ENCODE measurements at regions not wholly inside any gene's neighbourhood (a gene's known extent, or its start where the extent isn't known, plus 50 kb on each side); places are given as distances from the start of the nearest gene placed in this dataset.

DNA sequence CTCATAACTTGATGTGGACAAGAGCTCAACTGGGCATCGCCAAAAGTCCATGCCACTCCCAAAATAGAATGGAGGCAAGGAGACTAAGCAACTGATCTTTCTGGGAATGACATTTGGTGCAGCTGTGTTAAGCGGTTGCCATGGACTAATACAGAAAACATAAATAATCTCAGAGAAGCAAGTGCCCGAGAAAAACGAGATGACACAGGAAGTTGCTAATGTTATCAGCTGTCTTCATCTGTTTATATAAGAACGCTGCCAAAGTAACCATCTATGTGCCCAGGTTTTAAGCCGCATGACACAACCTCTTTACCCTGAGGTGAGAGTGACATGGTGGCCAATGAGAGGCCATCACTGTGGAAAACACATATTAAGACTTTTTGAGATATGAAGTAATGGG lies 54.9 kb upstream of the SACS start:
- TF ChIP-seq, protein P1, sequence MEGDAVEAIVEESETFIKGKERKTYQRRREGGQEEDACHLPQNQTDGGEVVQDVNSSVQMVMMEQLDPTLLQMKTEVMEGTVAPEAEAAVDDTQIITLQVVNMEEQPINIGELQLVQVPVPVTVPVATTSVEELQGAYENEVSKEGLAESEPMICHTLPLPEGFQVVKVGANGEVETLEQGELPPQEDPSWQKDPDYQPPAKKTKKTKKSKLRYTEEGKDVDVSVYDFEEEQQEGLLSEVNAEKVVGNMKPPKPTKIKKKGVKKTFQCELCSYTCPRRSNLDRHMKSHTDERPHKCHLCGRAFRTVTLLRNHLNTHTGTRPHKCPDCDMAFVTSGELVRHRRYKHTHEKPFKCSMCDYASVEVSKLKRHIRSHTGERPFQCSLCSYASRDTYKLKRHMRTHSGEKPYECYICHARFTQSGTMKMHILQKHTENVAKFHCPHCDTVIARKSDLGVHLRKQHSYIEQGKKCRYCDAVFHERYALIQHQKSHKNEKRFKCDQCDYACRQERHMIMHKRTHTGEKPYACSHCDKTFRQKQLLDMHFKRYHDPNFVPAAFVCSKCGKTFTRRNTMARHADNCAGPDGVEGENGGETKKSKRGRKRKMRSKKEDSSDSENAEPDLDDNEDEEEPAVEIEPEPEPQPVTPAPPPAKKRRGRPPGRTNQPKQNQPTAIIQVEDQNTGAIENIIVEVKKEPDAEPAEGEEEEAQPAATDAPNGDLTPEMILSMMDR (IDR thresholded peaks at IDR 0.05; ENCODE audit: insufficient read depth, low read length, poor library complexity, severe bottlenecking): no peak
- Histone ChIP-seq H3K36me3 (ENCODE audit: control insufficient read depth, insufficient read depth, low read length) (no peaks in the 10 kb centered on the region), H3K27me3 (ENCODE audit: control insufficient read depth, insufficient read depth, low read length) (no peaks in the 10 kb centered on the region), H3K4me3 (ENCODE audit: low read depth, low read length) (no peak overlapping the region)
- DNase-seq (ENCODE audit: low read depth): no peak

DNA sequence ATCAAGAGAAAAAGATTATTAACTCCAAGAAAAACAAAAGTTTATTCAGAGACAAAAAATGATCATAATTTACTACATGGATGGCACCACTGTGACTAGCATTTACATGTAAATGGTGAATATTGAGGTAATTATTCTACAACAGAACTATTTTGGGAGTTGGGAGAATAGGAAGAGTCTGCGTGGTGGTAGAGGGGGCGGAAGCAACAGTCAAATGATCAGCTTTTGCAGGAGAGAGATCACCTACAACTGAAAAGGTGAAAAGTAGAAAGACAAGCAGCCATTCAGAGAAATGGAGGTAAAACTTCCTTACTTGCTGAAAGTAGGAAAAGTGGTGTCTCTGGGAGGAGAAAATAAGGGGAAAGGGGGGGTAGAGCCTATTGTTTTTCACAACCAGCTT lies 62.8 kb upstream of the SACS start:
- no peak overlapping the region for H3K4me3 ChIP-seq (ENCODE audit: low read depth, low read length)
- H3K36me3 ChIP-seq (ENCODE audit: control insufficient read depth, insufficient read depth, low read length): no peaks in the 10 kb centered on the region
- TF ChIP-seq, protein P1 (IDR thresholded peaks at IDR 0.05; ENCODE audit: insufficient read depth, low read length, poor library complexity, severe bottlenecking): no peak
- DNase-seq (ENCODE audit: low read depth): no peak
- no peaks in the 10 kb centered on the region for H3K27me3 ChIP-seq (ENCODE audit: control insufficient read depth, insufficient read depth, low read length)

DNA sequence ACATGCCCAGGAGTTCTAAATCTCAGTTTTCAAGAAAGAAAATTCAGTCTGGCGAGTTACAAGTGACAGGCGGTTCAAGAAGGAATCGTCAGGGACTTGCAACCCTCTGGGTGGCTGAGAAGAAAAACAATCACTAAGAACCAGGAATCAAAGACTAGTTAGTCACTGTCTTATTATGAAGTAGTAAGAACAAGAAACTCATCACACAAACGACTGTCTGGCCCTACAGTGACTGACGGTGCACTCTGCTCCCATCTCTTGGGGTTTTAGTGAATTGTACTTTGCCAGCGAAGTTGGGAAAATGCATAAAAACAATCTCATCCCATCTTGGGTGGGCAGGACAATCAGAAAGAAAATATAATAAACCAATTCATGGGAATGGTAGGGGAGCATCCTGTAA lies 63.7 kb upstream of the SACS start:
- TF ChIP-seq, protein P1 (IDR thresholded peaks at IDR 0.05; ENCODE audit: insufficient read depth, low read length, poor library complexity, severe bottlenecking): no peak
- no peak for DNase-seq (ENCODE audit: low read depth)
- no peaks in the 10 kb centered on the region for H3K36me3 ChIP-seq (ENCODE audit: control insufficient read depth, insufficient read depth, low read length)
- H3K27me3 ChIP-seq (ENCODE audit: control insufficient read depth, insufficient read depth, low read length): no peaks in the 10 kb centered on the region
- no peak overlapping the region for H3K4me3 ChIP-seq (ENCODE audit: low read depth, low read length)

DNA sequence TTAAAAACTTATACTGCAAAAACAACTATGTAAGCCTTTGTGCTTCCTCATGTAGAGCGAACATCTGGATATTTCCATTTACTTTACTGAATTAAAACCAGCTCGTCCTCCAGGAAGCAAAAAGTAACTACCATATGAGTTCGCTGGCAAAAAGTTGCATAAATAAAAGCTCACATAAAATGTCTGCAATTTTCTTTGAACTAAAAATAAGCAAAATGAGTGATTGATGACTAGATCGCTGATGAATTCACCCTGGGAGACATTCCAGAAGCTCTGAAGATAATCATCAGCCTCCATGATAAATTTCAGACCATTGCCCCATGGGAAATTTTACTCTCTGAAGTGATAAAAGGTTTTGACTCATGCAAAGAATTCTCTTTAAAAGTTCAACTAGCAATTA lies 67.3 kb upstream of the SACS start:
- Histone ChIP-seq H3K27me3 (ENCODE audit: control insufficient read depth, insufficient read depth, low read length) (no peaks in the 10 kb centered on the region), H3K4me3 (ENCODE audit: low read depth, low read length) (no peak overlapping the region), H3K36me3 (ENCODE audit: control insufficient read depth, insufficient read depth, low read length) (no peaks in the 10 kb centered on the region)
- TF ChIP-seq, protein P1 (IDR thresholded peaks at IDR 0.05; ENCODE audit: insufficient read depth, low read length, poor library complexity, severe bottlenecking): no peak
- no peak for DNase-seq (ENCODE audit: low read depth)

DNA sequence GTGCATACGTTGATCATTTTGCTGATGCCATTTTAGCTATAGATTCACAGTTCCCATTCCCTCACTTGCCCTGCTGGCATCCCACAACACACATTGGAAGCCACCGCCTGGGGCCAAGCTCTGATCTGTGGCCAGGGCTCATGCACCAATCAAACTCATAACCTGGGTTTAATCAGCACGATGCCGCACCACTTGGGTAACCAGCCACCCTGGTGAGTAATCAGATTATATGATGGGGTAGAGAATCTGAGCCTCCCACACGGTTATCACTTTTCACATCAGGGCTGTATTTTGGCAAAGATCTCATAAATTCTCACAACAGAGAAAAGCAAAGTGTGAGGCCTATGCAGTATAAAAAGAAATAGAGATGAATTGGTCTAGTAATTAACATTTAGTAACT lies 66.0 kb upstream of the TNFRSF19 start:
- no peak overlapping the region for H3K4me3 ChIP-seq (ENCODE audit: low read depth, low read length)
- DNase-seq (ENCODE audit: low read depth): no peak
- TF ChIP-seq, protein P1 (IDR thresholded peaks at IDR 0.05; ENCODE audit: insufficient read depth, low read length, poor library complexity, severe bottlenecking): no peak
- no peaks in the 10 kb centered on the region for H3K27me3 ChIP-seq (ENCODE audit: control insufficient read depth, insufficient read depth, low read length)
- no peaks in the 10 kb centered on the region for H3K36me3 ChIP-seq (ENCODE audit: control insufficient read depth, insufficient read depth, low read length)

DNA sequence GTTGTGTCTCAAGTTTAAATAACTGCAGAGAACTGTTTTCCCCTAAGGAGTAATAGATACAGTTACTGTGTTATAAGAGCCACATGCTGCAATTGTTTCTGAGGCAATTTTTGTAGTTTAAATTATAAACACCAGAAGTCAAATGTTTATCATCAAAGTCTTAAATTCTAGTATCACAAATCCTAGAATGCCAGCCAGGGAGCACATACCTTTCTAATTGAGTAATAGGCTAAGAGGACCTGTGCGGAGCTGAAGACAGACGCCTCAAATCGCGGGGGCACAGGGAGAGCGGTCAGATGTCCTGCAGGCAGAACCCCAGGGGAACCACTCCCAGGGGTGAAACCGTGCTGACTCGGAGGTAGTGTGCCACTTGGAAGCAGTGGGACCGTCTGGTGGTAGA lies 65.2 kb upstream of the TNFRSF19 start:
- Histone ChIP-seq H3K36me3 (ENCODE audit: control insufficient read depth, insufficient read depth, low read length) (no peaks in the 10 kb centered on the region), H3K27me3 (ENCODE audit: control insufficient read depth, insufficient read depth, low read length) (no peaks in the 10 kb centered on the region), H3K4me3 (ENCODE audit: low read depth, low read length) (no peak overlapping the region)
- no peak for DNase-seq (ENCODE audit: low read depth)
- TF ChIP-seq, protein P1 (IDR thresholded peaks at IDR 0.05; ENCODE audit: insufficient read depth, low read length, poor library complexity, severe bottlenecking): no peak
